ENCODE measurements at regions not wholly inside any gene's neighbourhood (a gene's known extent, or its start where the extent isn't known, plus 50 kb on each side); places are given as distances from the start of the nearest gene placed in this dataset.

DNA sequence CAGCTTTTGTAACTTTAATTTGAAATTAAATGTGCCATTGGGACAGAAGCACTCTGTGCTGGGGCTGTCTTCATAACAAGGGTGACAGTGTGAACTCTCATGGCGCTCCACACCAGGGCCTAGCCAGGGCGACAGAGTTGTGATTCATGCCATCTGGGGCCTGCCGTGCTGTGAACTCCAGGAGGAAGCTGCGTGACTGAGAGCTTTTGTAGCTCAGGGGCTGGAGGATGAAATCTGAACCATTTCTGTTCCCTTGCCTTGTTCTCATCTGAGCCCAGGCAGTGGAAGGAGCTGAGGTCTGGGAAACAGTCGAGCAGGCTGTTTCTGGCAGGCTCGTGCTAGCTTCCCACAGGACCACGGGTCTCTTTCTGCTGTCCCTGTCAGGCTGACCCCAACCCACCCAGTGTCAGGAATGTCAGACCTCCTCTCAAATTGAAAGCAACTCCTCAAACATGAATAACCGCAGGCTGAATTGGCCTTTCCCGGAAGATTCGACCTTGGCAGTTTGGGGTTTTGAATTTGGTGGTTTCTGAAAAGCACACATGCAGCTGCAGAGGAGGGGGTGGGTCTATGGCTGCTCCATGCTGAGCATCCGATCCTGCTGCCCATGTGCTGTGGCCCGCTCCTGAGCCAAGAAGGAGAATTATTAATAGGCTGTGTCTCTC is 69.2 kb upstream of the RPS23 start:
- no peak for DNase-seq

- no peak for DNase-seq
Measured at GRCh38 chr5:82346399-82347165, 68.4 kb upstream of the RPS23 start.

DNA sequence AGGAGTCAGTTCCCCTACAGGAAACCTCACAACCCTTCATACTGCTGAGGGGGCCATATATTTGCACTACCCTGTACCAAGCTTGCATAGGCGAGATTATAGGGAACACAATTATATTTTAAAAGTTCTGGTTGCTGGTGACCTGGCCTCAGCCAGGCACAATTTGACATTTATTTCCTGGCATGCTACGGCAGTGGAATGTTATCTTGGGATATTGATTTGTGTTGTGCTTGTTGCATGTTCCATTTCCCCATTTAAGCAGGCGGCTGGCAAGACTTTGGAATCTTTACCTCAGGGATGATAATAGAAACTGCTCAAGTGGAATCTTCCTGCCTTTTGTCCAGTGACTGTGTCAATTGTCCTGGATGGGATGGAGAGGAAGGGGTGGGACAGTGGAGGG is 67.0 kb upstream of the RPS23 start:
- no peak for DNase-seq

DNA sequence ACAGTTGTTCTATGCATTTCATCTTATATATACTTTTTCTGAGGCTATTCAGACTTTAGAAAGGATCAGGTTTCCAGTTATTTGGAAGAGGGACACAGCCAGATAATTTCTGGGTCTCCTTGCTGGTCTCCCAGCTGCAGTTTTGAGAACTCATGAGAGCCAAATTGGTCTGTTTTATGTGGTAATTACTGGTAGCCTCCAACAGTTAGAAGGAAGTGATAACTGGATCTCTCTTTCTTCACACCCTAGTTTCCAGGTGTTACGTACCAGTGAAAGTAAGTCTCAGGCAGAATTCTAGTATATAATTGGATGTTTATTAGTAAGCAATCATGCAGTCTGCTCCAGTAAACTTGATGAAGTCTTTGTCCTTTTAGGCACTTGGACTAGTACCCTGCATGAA is 63.2 kb upstream of the RPS23 start:
- no peak for DNase-seq

- no peak for DNase-seq
Measured at GRCh38 chr5:82340799-82341198, 62.6 kb upstream of the RPS23 start.

GRCh38 chr5:82339792-82340191 is 61.6 kb upstream of the RPS23 start:
- no peak for DNase-seq

DNA sequence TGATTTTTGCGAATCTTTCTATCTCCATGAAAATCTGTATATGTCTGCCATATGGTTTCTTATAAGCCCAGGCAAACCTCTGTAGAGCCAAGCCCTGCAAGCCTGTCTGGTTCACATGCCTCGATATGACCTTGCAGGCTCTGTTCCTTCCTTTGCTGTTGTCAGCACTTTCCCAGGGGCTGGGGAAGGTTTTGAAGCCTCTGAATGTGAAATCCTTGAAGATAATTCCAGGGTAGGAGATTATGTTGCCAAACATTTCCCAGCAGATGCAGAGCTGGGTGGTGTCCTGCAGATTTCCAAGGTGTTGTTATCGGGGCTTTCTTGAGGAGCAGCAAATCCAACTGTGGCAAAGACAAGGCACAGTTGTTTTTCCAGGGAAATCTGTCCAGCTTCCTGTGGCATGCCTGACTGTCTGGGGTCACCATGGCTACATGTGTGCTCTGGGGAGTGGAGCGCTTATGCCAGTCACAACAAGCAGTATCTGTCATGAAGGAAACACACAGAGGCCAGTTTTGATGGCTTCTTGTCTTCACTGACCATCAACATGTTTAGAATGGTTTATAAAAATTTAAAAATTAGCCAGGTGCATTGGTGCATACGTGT is 60.7 kb upstream of the RPS23 start:
- DNase-seq: no peak

DNA sequence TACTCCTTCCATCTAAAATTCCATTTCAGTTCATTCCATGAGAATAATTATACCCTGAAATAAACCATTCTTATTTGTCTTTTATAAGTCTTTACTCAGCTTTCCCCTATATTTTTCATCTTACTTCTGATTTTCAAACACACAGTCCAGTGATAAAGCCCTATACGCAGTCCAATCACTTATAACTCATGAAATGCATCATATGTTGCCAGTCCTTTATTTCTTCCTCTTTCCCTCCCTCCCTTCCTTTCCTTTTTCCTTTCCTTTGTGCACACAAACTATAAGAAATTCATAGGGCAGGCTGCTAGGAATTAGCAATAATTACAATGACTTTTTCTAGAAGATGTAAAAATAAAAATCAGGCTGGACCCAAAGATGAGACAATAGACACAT is 58.8 kb upstream of the RPS23 start:
- no peak for DNase-seq

- DNase-seq: no peak
Measured at GRCh38 chr5:82336226-82336958, 58.2 kb upstream of the RPS23 start.

GRCh38 chr5:82335806-82336205 is 57.7 kb upstream of the RPS23 start:
- no peak for DNase-seq

- no peak for DNase-seq
Measured at GRCh38 chr5:82334856-82335255, 56.7 kb upstream of the RPS23 start.

DNA sequence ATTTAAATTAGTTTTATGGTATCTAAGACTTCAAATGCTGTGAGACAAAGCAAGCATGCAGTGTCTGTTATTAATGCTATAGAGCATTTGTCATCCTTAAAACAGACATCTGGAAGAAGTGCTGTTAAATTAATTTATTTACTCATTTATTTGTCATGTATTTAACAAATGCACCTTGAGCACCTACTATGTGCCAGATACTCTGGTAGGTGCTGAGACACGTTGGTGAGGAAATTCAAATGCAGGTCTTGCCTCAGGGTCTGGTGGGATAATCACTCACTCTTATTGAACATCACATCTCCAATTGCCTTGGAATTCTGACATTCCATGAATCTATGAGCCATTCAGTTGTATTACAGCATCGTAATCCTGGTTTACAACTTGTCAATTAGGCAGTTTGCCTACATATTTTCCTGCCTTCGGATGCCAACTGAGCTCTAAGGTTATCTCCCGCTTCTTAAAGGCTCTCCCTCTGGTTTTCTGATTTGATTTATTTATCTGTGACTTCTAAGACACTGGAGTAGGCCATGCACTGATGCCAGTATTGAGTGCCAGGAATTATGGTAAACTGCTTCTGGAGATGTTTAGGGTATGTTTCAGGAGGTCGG is 56.0 kb upstream of the RPS23 start:
- no peak for DNase-seq

DNA sequence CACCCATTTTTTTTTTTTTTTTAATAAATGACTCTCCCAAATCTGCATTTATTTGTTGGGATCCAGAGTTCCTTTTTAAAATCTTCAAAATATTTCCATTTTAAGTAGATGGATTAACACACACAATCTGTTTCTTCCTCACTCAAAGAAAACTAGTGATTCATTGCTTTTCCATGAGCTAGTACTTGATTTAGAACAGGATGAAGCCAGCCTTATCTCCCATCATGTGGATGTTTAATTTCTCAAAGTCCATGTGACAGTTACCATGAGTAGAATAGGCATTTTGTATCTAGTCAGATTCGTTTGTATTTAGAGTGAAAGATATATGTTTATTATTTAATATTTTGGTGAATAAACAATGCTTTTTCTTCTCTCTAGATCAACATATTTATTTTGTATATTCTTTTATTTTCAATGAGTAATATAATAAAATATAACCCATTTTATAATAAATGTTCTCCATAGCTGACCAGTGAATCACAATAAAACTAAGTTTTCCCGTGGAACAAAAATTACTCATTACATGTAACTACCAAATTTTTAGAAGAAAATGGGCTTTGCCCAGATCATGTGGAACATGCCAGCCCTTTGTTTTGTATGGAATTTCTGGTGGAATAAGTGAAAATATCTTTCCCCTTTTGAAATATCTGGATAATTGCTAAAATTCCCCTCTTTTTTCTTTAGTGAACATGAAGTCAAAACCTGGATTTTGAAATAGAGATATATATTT is 54.9 kb upstream of the RPS23 start:
- no peak for DNase-seq

DNA sequence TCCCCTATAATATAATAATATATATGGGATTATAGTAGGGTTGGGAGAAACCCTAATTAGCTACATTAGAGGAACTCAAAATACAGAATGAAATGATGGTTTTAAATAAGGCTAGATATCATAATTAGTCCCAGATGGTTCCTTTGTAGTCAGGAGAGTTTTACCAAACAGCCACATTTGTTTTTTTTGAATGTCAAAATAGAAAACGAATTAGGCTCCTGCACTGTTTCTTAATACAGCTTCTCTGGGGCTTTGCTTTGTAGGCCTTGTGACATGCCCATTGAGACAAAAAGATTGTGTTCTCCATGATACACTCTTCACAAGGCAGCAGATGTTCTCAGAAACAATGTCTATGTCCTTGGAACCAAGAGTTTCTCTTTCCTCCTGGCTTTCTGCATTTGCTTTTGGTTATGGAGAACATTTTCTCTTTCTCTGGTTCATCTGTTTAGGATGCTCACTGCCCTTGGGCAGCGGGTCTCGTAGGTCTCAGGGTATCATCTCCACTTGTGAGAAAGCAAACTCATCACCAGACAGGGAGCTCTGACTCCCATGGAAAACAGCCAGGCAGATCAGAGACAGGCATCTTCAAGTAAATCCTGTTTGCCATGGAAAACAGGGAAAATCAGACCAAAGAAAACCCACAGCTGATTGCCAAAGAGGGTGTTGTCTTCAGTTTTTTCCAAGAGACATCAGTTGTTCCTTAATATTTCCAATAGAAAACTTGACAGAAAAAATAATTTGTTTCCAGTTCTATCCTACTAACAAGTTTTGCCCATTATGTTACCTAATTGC is 54.1 kb upstream of the RPS23 start:
- no peak for DNase-seq

GRCh38 chr5:82331557-82331956 is 53.4 kb upstream of the RPS23 start:
- no peak for DNase-seq

DNA sequence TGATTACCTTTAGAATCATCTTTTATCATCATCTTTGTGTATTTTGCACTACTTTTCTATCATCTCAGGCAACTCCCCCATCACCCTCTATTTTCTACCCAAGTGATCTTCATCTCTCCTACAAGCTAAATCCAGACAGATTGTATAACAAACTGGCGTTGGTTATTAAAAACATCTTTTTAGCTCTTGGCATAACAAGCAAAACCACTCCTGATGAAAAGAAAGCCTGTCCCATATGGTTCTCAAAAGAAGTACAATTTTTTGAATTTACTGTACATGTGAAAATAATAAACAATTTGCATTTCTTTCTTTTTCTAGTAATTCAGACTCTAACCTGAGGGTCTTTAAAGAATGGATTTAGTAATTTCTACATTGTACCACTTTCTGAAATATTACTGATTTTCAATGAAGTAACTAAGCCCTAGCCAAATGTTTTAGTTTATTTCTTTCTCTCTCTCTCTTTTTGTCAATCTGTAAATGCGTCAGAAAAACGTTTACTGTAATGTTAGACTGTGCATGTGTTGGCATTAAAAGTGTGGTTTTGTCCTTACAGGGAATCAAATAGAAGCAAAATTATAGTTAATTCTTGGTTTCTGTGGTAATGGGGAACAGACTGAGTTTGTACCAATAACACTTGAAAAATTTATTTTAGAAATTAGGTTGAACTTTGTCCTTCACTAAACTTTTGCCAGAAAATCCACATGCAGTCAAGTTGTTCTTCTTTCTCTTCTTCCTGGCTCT is 52.5 kb upstream of the RPS23 start:
- no peak for DNase-seq

GRCh38 chr5:82329393-82329792 is 51.2 kb upstream of the RPS23 start:
- no peak for DNase-seq
